DOHH2 (cell line): ENCODE measurements at regions not wholly inside any gene's neighbourhood (a gene's known extent, or its start where the extent isn't known, plus 50 kb on each side); places are given as distances from the start of the nearest gene placed in this dataset.
A peak's percentile ranks its signal among the peaks of the same experiment; 100 is the strongest.

Experiments
- H3F3A ChIP-seq: fragments of 200-600 bp; sonication (generic), shearing (Covaris generic); 2 replicates; pipeline ENCODE4 v1.6.0; 2016; ENCODE audit warnings: antibody characterized with exemption, mild to moderate bottlenecking; ENCODE audit not compliant: control insufficient read depth, insufficient read depth
- H3K27ac ChIP-seq: fragments of 200-600 bp; sonication (generic); 2 replicates; pipeline ENCODE4 v1.5.1; 2014; ENCODE audit warnings: low read depth, mild to moderate bottlenecking, low read length, moderate library complexity
- H3K27me3 ChIP-seq: fragments of 200-600 bp; sonication (generic); 2 replicates; pipeline ENCODE4 v1.6.1; 2014; ENCODE audit warnings: mild to moderate bottlenecking, low read length, mixed read lengths; ENCODE audit not compliant: control insufficient read depth
- H3K36me3 ChIP-seq: fragments of 200-600 bp; sonication (generic); 2 replicates; pipeline ENCODE4 v1.6.1; 2014; ENCODE audit warnings: mild to moderate bottlenecking, low read length, moderate library complexity, mixed read lengths; ENCODE audit not compliant: control insufficient read depth
- H3K4me1 ChIP-seq: fragments of 200-600 bp; sonication (generic); 2 replicates; pipeline ENCODE4 v1.6.1; 2014; ENCODE audit warnings: mild to moderate bottlenecking, low read length, mixed read lengths; ENCODE audit not compliant: control insufficient read depth
- H3K4me2 ChIP-seq: fragments of 200-600 bp; sonication (generic); 2 replicates; pipeline ENCODE4 v1.6.0; 2014; ENCODE audit warnings: mild to moderate bottlenecking, low read length, moderate library complexity
- H3K4me3 ChIP-seq: fragments of 200-600 bp; sonication (generic); 2 replicates; pipeline ENCODE4 v1.5.1; 2014; ENCODE audit warnings: mild to moderate bottlenecking, low read length, mixed read lengths
- H3K79me2 ChIP-seq: fragments of 200-600 bp; sonication (generic); 2 replicates; pipeline ENCODE4 v1.6.1; 2014; ENCODE audit warnings: mild to moderate bottlenecking, low read length, mixed read lengths; ENCODE audit not compliant: control insufficient read depth
- H3K9me2 ChIP-seq: fragments of 200-600 bp; sonication (generic); replicated peaks from 2 replicates; pipeline ENCODE4 v1.6.1; 2014; ENCODE audit warnings: mild to moderate bottlenecking, low read length, mixed read lengths; ENCODE audit not compliant: control insufficient read depth
- H3K9me3 ChIP-seq: fragments of 200-600 bp; sonication (generic); 2 replicates; pipeline ENCODE4 v1.6.1; 2014; ENCODE audit warnings: antibody characterized with exemption, low read length, mixed read lengths; ENCODE audit not compliant: control insufficient read depth, insufficient read depth
- H4K20me1 ChIP-seq: fragments of 200-600 bp; sonication (generic); 2 replicates; pipeline ENCODE4 v1.6.0; 2014; ENCODE audit warnings: low read depth, mild to moderate bottlenecking, antibody characterized with exemption, low read length, moderate library complexity; ENCODE audit not compliant: control insufficient read depth, insufficient read depth
- CTCF ChIP-seq: fragments of 200-600 bp; sonication (generic); IDR thresholded peaks from one replicate; pipeline ENCODE4 v1.5.1; 2014; ENCODE audit warnings: antibody characterized with exemption, mild to moderate bottlenecking, low read depth, low read length; ENCODE audit not compliant: poor library complexity, severe bottlenecking
- EZH2phosphoT487 ChIP-seq: fragments of 200-600 bp; sonication (generic); IDR thresholded peaks from 2 replicates; pipeline ENCODE4 v1.6.1; 2017; ENCODE audit warnings: borderline replicate concordance, mild to moderate bottlenecking, antibody characterized with exemption, low read length, moderate library complexity, mixed read lengths

DNA sequence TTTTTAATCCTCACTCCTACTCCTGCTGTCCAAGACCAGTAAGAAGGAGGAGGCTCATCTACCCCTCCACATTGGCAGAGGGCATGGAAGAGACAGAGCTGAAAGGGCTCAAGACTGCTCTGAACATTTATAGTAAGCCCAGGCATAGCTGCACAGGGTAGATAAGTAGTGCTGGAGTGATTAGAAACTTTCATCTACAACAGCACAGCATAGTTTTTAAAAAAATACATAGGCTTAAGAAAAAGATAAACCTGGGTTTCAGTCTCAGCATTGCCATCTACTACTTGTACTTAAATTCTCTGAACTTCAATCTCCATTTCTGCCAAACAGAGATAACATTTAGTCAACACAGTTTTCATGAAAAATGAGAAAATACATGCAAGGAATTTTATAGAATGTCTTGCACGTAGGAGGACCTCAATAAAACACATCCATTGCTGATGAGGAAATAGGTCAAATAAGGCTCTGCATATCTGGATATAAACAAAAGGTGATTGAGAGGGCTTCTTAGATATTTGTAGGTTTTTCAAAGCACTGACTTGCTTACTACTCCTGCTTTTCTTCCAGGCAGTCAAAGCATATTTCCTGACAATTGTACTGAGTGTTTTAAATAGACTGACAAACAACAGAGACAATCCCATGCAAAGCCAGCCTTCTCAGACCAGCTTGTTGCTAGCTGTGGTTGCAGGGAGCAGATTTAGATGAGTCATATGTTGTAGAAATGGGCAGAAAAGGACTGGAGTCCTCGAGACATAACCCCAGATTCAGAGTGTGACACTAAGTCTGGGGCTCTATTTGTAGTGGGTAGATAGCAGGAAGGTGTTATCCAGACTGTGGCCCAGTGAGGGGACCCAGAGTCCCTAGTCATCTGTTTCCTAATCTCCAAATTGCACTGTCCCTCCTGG lies 107.4 kb upstream of the TAB2 start:
- Histone ChIP-seq H3K4me1 (peaks cover 12% of the 10 kb centered on the region), H3K9me3 (no peaks in the 10 kb centered on the region), H3K4me2 (peak overlapping the region; percentile 48; the same call in 1 of the 2 replicates), H3K27ac (no peak overlapping the region), H3K36me3 (no peaks in the 10 kb centered on the region), H3F3A (no peaks in the 10 kb centered on the region), H3K9me2 (no peaks in the 10 kb centered on the region), H3K27me3 (peaks cover 4% of the 10 kb centered on the region), H3K4me3 (no peak overlapping the region), H4K20me1 (no peaks in the 10 kb centered on the region), H3K79me2 (no peaks in the 10 kb centered on the region)
- TF ChIP-seq EZH2phosphoT487 (no peak), CTCF (no peak)

GRCh38 chr6:149211046-149211571 lies 106.4 kb upstream of the TAB2 start:
- Histone ChIP-seq H3K36me3 (no peaks in the 10 kb centered on the region), H3F3A (no peaks in the 10 kb centered on the region), H3K4me1 (peaks cover 12% of the 10 kb centered on the region), H3K27ac (no peak overlapping the region), H3K27me3 (peaks cover 4% of the 10 kb centered on the region), H3K9me2 (no peaks in the 10 kb centered on the region), H3K9me3 (no peaks in the 10 kb centered on the region), H4K20me1 (no peaks in the 10 kb centered on the region), H3K79me2 (no peaks in the 10 kb centered on the region), H3K4me2 (peak overlapping the region; percentile 48), H3K4me3 (0 out of 2 replicates have a peak overlapping the region, but pooled peaks have one; percentile 14)
- no peak for TF ChIP-seq EZH2phosphoT487
- TF ChIP-seq CTCF, result no peak

GRCh38 chr6:149212206-149212605 lies 105.3 kb upstream of the TAB2 start:
- H3K79me2 ChIP-seq, result no peaks in the 10 kb centered on the region
- H3K9me3 ChIP-seq, result no peaks in the 10 kb centered on the region
- no peaks in the 10 kb centered on the region for H4K20me1 ChIP-seq
- H3K36me3 ChIP-seq, result no peaks in the 10 kb centered on the region
- H3K4me2 ChIP-seq, result no peak overlapping the region
- peaks cover 4% of the 10 kb centered on the region for H3K27me3 ChIP-seq
- no peak overlapping the region for H3K27ac ChIP-seq
- H3K4me1 ChIP-seq, result peaks cover 12% of the 10 kb centered on the region
- TF ChIP-seq CTCF, result no peak
- no peak overlapping the region for H3K4me3 ChIP-seq
- H3K9me2 ChIP-seq, result no peaks in the 10 kb centered on the region
- H3F3A ChIP-seq, result no peaks in the 10 kb centered on the region
